ENCODE measurements at regions not wholly inside any gene's neighbourhood (a gene's known extent, or its start where the extent isn't known, plus 50 kb on each side); places are given as distances from the start of the nearest gene placed in this dataset.
"Not testable (repeated sequence)": the region's sequence is repeated elsewhere in the genome, so short reads cannot be mapped to it uniquely, and the experiment has no call there.

- H3K9me3 ChIP-seq: no peaks in the 10 kb centered on the region
- H3K4me3 ChIP-seq: no peak overlapping the region
- intact Hi-C loops (cut with DNase I; ENCODE audit: low total_unique reads) (no loop called here), in situ Hi-C loops (cut with MboI; ENCODE audit: low pct_ligation_motif_present in 1 of 4, low pct_unique_long_range_greater_than_20kb in 1 of 4, low sequenced_read_pairs in 3 of 4) (no loop called here)
- H3K27ac ChIP-seq: no peak overlapping the region
- H3K4me1 ChIP-seq: no peaks in the 10 kb centered on the region
- no peaks in the 10 kb centered on the region for H3K36me3 ChIP-seq
- no peaks in the 10 kb centered on the region for H3K27me3 ChIP-seq
- 31 to 38% methylated on average over 4 of the region's 4 CpGs for WGBS, 2 donors (ENCODE audit: low coverage in 1 of 2)
- no peak for DNase-seq
- TF ChIP-seq EP300 (IDR thresholded peaks at IDR 0.05; ENCODE audit: low read depth) (no peak), POLR2A (IDR thresholded peaks at IDR 0.05) (no peak), POLR2AphosphoS5 (IDR thresholded peaks at IDR 0.05) (no peak)
Observed at GRCh38 chr5:26329562-26330189, 708.7 kb downstream of the CDH9 start.

DNA sequence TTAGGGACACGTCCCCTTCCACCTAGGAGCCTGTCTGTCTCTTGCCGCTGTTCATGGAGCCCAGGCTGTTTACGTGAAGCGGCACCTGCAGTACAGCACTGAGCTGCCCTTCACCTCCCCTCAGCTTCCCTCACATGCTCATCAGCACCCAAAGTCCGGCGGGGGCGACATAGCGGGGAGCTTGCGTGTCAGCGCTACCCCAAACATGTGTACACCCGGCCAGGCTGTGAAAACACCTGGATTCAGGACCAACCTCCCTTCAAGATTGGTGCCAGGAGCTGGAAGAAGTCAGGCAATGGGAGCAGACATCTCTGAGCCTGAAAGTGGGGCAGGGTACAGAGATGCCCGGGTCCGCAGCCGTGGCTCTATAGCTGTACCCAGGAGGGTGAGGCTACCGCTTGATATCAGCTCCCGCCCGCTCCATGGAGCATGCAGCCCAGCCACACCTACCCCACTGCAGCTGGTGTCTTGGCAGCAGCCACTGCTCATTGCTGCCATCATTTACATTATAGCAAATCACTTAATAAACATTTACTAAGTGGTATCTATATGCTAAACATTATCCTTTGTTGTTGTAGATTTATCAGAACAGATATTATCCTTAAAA, 712.1 kb downstream of the CDH9 start:
- Histone ChIP-seq H3K27me3 (no peaks in the 10 kb centered on the region), H3K27ac (no peak overlapping the region), H3K4me1 (no peaks in the 10 kb centered on the region), H3K36me3 (no peaks in the 10 kb centered on the region), H3K4me3 (no peak overlapping the region), H3K9me3 (no peaks in the 10 kb centered on the region)
- 80 to 91% methylated on average over 7 to 17 of the region's 17 CpGs for WGBS, 2 donors (ENCODE audit: low coverage in 1 of 2)
- in situ Hi-C loops (cut with MboI; ENCODE audit: low pct_ligation_motif_present in 1 of 4, low pct_unique_long_range_greater_than_20kb in 1 of 4, low sequenced_read_pairs in 3 of 4) (no loop called here), intact Hi-C loops (cut with DNase I; ENCODE audit: low total_unique reads) (no loop called here)
- DNase-seq: no peak
- TF ChIP-seq EP300 (IDR thresholded peaks at IDR 0.05; ENCODE audit: low read depth): no peak
- TF ChIP-seq POLR2A (IDR thresholded peaks at IDR 0.05): no peak
- TF ChIP-seq POLR2AphosphoS5 (IDR thresholded peaks at IDR 0.05): no peak
- no peak for TF ChIP-seq CTCF (IDR thresholded peaks at IDR 0.05)

GRCh38 chr5:26325432-26325831, 713.0 kb downstream of the CDH9 start:
- DNase-seq; H3K27ac ChIP-seq; H3K27me3 ChIP-seq; H3K36me3 ChIP-seq; intact Hi-C loops (cut with DNase I; ENCODE audit: low total_unique reads); H3K9me3 ChIP-seq; H3K4me1 ChIP-seq; in situ Hi-C loops (cut with MboI; ENCODE audit: low pct_ligation_motif_present in 1 of 4, low pct_unique_long_range_greater_than_20kb in 1 of 4, low sequenced_read_pairs in 3 of 4); H3K4me3 ChIP-seq: not testable (repeated sequence)
- 92 to 100% methylated on average over 1 to 11 of the region's 11 CpGs for WGBS, 2 donors (ENCODE audit: low coverage in 1 of 2)

DNA sequence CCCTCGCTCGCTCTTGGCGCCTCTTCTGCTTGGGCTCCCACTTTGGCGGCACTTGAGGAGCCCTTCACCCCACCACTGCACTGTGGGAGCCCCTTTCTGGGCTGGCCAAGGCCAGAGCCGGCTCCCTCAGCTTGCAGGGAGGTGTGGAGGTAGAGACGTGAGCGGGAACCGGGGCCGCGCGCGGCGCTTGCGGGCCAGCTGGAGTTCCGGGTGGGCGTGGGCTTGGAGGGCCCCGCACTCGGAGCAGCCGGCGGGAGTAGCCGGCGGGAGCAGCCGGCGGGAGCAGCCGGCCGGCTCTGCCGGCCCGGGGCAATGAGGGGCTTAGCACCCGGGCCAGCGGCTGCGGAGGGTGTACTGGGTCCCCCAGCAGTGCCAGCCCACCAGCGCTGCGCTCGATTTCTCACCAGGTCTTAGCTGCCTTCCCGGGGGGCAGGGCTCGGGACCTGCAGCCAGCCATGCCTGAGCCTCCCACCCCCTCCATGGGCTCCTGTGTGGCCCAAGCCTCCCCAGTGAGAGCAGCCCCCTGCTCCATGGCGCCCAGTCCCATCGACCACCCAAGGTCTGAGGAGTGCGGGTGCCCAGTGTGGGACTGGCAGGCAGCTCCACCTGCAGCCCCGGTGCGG, 714.0 kb downstream of the CDH9 start:
- intact Hi-C loops (cut with DNase I; ENCODE audit: low total_unique reads); H3K27me3 ChIP-seq; H3K4me1 ChIP-seq; H3K36me3 ChIP-seq; H3K9me3 ChIP-seq; DNase-seq; in situ Hi-C loops (cut with MboI; ENCODE audit: low pct_ligation_motif_present in 1 of 4, low pct_unique_long_range_greater_than_20kb in 1 of 4, low sequenced_read_pairs in 3 of 4); H3K27ac ChIP-seq; H3K4me3 ChIP-seq: not testable (repeated sequence)
- 94% methylated on average over 41 of the region's 41 CpGs; no CpG with 5 or more reads in 1 of the 2 donors for WGBS, 2 donors (ENCODE audit: low coverage in 1 of 2)

GRCh38 chr5:26323794-26324193, 714.6 kb downstream of the CDH9 start:
- Histone ChIP-seq H3K4me1 (no peaks in the 10 kb centered on the region), H3K27me3 (no peaks in the 10 kb centered on the region), H3K4me3 (no peak overlapping the region), H3K9me3 (no peaks in the 10 kb centered on the region), H3K36me3 (no peaks in the 10 kb centered on the region), H3K27ac (no peak overlapping the region)
- WGBS, 2 donors (ENCODE audit: low coverage in 1 of 2): 93 to 94% methylated on average over 5 to 13 of the region's 13 CpGs
- intact Hi-C loops (cut with DNase I; ENCODE audit: low total_unique reads): no loop called here
- in situ Hi-C loops (cut with MboI; ENCODE audit: low pct_ligation_motif_present in 1 of 4, low pct_unique_long_range_greater_than_20kb in 1 of 4, low sequenced_read_pairs in 3 of 4): no loop called here
- no peak for DNase-seq
- no peak for TF ChIP-seq EP300 (IDR thresholded peaks at IDR 0.05; ENCODE audit: low read depth)
- TF ChIP-seq CTCF (IDR thresholded peaks at IDR 0.05): no peak
- no peak for TF ChIP-seq POLR2A (IDR thresholded peaks at IDR 0.05)
- TF ChIP-seq POLR2AphosphoS5 (IDR thresholded peaks at IDR 0.05): no peak
